ENCODE measurements at regions not wholly inside any gene's neighbourhood (a gene's known extent, or its start where the extent isn't known, plus 50 kb on each side); places are given as distances from the start of the nearest gene placed in this dataset.

- H3K4me3 ChIP-seq (ENCODE audit: low read depth, low read length) = no peak overlapping the region
- DNase-seq (ENCODE audit: low read depth) = no peak
- TF ChIP-seq CTCF (conservative IDR thresholded peaks at IDR 0.05; ENCODE audit: low read depth, low read length) = no peak
These were observed 106.7 kb upstream of the VPREB1 start for GRCh38 chr22:22137891-22138290.

- no peak for TF ChIP-seq CTCF (conservative IDR thresholded peaks at IDR 0.05; ENCODE audit: low read depth, low read length)
- no peak for DNase-seq (ENCODE audit: low read depth)
- no peak overlapping the region for H3K4me3 ChIP-seq (ENCODE audit: low read depth, low read length)
These were observed 110.7 kb upstream of the VPREB1 start for GRCh38 chr22:22133910-22134309.

- no peak overlapping the region for H3K4me3 ChIP-seq (ENCODE audit: low read depth, low read length)
- peak; percentile 16 for DNase-seq (ENCODE audit: low read depth)
- TF ChIP-seq CTCF (conservative IDR thresholded peaks at IDR 0.05; ENCODE audit: low read depth, low read length) = no peak
These were observed 113.5 kb upstream of the VPREB1 start for GRCh38 chr22:22130953-22131608.

- no peak for TF ChIP-seq CTCF (conservative IDR thresholded peaks at IDR 0.05; ENCODE audit: low read depth, low read length)
- no peak for DNase-seq (ENCODE audit: low read depth)
- H3K4me3 ChIP-seq (ENCODE audit: low read depth, low read length) = no peak overlapping the region
These were observed 115.2 kb upstream of the VPREB1 start for GRCh38 chr22:22129387-22129786.

- H3K4me3 ChIP-seq (ENCODE audit: low read depth, low read length) = no peak overlapping the region
- no peak for TF ChIP-seq CTCF (conservative IDR thresholded peaks at IDR 0.05; ENCODE audit: low read depth, low read length)
- DNase-seq (ENCODE audit: low read depth) = no peak
These were observed 116.1 kb upstream of the VPREB1 start for GRCh38 chr22:22128440-22128839.

- no peak for TF ChIP-seq CTCF (conservative IDR thresholded peaks at IDR 0.05; ENCODE audit: low read depth, low read length)
- no peak for DNase-seq (ENCODE audit: low read depth)
- no peak overlapping the region for H3K4me3 ChIP-seq (ENCODE audit: low read depth, low read length)
These were observed 117.5 kb upstream of the VPREB1 start for GRCh38 chr22:22127100-22127499.

Measured in choroid plexus epithelial cell (primary cell).